Kidney capillary endothelial cell (primary cell): ENCODE measurements at regions not wholly inside any gene's neighbourhood (a gene's known extent, or its start where the extent isn't known, plus 50 kb on each side); places are given as distances from the start of the nearest gene placed in this dataset.
"Not testable (repeated sequence)": the region's sequence is repeated elsewhere in the genome, so short reads cannot be mapped to it uniquely, and the experiment has no call there.

Experiments
- DNase-seq: peaks from one replicate; pipeline ENCODE4 v3.0.0-alpha.2; 2018; ENCODE audit warnings: low spot score

GRCh38 chr20:51123887-51124286 lies 101.0 kb upstream of the KCNG1 start:
- DNase-seq, result not testable (repeated sequence)

DNA sequence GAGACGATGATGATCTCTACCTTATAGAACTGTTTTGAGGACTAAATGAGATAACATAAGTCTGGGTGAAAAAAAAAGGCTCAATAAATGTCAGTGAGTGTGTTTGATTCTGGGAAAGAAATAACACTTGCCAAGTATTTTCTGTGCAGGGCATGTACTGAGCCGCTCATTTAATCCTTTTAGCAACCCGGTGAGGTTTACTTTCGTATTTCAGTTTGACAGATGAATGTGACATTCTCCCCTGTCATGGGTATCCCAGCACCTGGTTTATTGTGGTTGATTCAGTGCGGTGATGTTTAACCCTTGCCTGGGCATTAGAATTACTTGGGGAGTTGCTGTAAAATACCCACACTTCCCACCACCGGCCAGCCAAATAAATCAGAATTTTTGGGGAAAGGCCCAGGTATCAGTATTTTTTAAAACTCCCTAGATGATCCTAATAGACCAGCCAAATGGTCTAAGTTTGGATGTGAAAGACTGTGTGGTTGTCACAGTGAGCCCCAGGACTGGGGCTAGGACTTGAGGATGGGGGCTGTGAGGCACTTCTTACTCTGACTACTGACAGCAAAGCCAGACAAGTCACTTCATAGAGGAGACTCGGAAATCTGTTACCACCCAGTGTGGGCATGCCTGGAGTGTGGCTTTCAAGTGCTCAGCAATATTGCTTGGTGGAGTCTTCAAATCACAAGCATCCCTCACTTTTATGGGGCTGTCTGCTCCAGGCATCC lies 100.2 kb upstream of the KCNG1 start:
- DNase-seq, result no peak

DNA sequence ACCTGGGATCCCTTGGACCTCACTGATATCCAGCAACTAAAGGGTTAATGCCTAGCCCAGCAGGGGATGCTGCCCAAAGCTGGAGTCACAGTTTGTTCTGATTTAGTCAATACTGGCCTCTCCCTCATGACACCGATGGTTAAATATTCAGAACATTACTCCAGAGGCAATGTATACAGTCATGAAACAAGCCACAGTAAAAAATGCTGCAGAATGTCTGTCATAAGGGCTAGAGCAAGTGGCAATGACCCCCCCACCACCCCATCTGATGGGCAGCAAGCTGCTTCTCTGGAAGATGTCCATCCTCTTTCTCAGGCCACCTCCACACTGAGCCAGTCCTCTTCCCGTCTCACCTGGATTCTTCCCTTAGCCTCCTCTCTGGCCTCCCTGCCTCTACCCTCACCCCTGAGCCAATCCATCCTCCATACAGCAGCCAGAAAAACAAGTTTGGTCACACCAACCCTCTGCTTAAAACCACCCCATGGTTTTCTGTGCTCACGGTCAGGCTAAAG lies 99.0 kb upstream of the KCNG1 start:
- no peak for DNase-seq

DNA sequence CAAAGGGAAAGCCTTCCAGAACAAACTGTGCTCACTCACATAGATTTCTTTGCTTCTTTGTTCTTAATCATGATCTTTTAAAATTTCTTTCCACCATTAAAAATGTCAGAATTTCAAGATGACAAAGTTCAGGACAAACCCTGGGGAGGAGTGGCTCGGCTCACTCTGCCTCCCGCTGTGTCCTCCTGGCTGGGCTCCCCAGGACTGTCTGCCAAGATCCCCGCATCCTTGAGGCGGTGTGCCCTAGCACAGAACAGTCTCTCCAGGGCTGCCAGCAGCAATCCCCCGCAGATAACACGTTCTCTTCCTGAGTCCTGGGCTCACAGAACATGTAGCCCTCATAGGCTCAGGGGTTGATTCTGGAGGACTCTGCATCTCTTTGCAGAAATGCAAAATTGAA lies 98.4 kb upstream of the KCNG1 start:
- DNase-seq, result no peak

- no peak for DNase-seq
Measured at GRCh38 chr20:51120868-51121267, 98.0 kb upstream of the KCNG1 start.

DNA sequence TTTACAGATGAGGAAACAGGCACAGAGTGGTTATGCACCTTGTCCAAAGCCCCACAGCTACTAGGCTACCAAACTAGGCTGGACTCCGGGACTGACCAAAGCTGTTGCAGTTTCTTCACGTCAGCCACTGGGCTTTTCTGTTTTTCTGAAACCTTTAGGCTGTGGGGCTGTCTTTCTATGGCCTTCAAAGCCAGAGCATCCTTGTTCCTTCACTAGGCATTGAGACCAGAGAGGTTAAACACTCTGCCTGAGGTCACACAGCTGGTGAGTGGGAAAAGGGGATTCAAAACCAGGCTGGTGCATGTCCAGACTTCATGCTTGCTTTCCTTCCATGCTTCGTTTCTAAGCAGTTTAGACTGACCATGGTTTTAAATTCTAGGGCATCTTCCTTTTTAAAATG lies 97.5 kb upstream of the KCNG1 start:
- no peak for DNase-seq

DNA sequence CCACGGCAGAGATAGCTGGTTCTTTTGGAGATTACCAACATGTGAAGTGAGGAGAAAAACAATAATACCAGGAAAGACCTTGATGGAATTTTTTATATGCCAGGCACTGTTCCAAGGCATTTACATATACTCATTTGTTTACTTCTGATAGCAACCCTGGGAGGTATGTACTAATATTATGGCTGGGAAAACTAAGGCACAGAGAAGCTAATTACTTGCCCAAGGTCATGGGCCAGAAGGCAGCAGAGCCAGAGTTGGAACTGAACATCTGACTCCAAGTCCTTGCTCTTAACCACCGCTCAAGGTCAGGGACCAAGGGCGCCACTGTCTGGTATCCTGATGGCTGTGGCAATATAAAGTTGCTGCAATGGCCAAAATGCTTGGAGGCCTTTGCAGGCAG lies 97.0 kb upstream of the KCNG1 start:
- DNase-seq, result no peak

- DNase-seq, result no peak
Measured at GRCh38 chr20:51118985-51119527, 96.1 kb upstream of the KCNG1 start.

DNA sequence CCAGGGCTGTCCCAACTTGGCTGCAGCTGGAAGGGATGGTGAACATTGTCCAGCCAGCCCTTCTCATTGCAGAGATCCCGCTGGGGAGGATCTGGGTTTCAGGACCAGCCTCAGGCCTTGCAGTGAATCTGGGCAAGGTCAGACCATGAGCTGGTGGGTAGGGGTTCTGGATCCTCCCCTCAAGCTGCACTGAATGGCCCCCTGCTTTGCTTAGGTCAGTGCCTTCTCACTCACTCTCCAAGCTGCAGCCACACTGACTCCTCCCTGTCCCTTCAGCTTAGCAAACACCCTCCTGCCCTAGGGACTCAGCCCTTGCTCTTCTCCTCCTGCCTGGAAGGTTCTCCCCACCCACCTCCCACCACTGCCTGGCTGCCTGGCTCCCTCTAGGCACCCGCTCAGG lies 95.3 kb upstream of the KCNG1 start:
- DNase-seq, result no peak

GRCh38 chr20:51116765-51117686 lies 94.1 kb upstream of the KCNG1 start:
- DNase-seq, result no peak

GRCh38 chr20:51111290-51111689 lies 88.4 kb upstream of the KCNG1 start:
- no peak for DNase-seq

- DNase-seq, result no peak
Measured at GRCh38 chr20:51108638-51109363, 85.9 kb upstream of the KCNG1 start.

GRCh38 chr20:51106011-51106410 lies 83.1 kb upstream of the KCNG1 start:
- no peak for DNase-seq

DNA sequence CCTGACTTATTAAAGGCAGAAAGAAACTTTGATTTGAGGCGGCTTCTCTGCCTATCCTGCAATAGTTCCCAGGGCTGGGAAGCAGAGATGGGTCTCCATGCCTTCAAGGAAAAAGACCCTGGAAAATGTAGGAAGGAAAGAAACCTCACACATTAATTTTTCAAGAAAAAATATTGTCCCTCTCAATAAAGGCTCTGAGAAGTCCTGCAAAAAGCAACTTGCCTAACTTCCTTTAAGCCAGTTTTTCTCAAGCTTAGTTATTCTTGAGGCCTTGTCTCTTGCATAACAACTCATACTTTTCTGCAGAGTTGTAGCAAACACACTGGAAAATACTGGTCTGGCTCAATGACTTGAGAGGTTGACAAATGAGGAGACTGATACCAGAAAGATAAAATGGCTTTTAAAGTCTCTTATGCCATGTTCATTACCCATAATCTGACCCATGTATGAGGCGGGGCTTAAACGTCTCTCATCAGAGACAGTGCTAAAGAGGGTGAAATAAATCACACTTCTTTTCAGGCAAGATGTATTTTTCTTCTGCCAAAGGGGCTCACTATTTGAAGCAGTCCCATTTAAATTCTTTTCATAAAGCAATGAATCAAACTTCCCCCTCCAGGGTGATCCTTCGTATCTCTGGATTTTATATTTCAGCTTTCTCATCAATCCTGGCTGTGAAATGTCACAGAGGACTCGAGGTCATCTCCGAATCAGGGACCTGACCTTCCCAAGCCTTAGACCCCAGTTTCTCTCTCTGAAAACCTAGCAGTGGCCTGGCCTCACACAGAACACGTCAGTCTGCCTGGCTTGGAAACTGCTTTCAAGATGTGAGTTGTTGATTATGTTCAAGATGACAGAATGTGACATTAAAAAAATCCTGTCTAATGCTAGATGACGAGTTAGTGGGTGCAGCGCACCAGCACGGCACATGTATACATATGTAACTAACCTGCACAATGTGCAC lies 82.3 kb upstream of the KCNG1 start:
- no peak for DNase-seq

DNA sequence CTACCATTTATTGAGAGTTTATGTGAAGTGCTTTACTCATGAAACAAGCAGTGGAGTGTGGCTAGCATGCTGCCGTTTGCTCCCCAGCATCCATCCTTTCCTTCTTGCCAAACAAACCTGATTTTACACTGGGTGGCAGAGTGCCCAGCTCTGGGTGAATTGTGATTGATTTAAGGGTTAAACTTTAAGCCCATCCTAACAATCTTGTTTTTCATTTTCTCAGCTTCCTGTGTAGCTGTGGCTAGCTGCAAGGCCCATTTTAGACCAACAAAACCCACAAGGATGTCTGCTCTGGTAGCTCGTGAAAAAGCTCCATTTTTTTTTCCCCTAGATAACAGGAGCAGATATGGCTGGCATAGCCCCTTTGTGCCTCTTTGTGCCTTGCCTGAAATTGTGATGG lies 77.7 kb upstream of the KCNG1 start:
- DNase-seq, result no peak

DNA sequence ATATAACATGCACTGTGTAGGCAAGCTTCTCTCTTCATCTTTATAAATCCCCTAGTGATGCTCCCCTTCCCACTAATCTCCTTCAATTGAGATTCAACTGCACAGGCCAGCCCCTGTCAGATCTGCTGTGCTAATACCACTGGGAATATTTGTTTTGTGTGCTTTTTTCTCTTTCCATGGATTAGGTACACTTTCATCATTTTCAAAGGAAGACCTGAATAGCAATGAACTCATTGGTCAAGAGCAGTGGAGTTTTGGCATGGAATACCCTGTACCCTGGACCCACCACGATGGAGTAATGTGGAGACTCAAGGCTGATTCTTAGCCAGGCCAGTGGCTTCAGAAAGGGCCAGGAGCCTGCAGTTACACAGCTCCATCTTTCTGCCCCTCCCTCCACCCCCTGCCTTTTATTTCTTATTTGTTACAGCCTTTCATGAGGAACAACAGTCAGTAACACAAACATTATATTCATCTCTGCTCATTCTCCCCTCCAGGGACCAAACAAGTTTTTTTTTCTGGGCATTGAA lies 75.4 kb upstream of the KCNG1 start:
- no peak for DNase-seq

DNA sequence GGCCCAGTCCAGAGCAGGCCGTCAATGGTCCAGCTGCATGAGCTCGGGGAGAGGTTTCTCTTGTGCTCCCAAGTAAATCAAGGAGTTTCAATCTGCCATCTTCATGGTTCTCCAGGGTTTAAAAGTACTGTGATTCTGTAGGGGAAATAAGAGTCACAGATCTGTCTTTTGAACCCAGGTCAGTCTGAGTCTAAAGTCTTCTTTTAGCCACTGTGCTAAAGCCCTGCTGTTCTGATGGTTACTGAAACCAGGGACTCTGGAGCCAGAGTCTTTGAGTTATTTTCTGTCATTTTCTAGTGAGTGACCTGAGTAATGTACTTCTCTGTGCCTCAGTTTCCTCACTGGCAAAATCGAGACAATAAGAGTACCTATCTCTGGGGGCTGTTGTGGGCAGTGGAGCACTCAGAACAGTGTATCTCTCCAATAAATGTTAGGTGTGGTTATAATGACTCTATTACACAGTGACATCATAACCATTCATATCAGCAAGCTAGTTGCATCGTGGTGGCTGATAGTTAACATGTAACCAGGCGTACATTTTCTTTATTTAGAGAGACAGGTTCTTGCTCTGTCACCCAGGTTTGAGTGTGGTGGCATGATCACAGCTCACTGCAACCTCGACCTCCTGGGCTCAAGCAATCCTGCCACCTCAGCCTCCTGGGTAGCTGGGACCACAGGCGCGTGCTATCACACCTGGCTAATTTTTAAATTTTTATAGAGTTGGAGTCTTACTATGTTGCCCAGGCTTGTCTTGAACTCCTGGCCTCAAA lies 74.6 kb upstream of the KCNG1 start:
- DNase-seq, result no peak

GRCh38 chr20:51096582-51097267 lies 73.8 kb upstream of the KCNG1 start:
- DNase-seq, result no peak
